RWPE1 (cell line): ENCODE measurements at regions not wholly inside any gene's neighbourhood (a gene's known extent, or its start where the extent isn't known, plus 50 kb on each side); places are given as distances from the start of the nearest gene placed in this dataset.

Source experiments
- CTCF ChIA-PET: fragments of 350-600 bp; sonication (Branson Sonifier 250); formaldehyde crosslinking; extraction: SDS; loops from one replicate; lab custom pipeline; 2021; lab: Yijun Ruan, JAX
- POLR2A ChIA-PET: fragments of 400-600 bp; formaldehyde crosslinking; extraction: SDS; loops from one replicate; lab custom pipeline; 2020; ENCODE audit warnings: antibody characterized with exemption; ENCODE audit not compliant: low non-redundant PET; lab: Yijun Ruan, JAX
- DNase-seq: peaks from one replicate; pipeline ENCODE4 v3.0.0; 2012; ENCODE audit warnings: low spot score
- H3K27ac ChIP-seq: fragments of 450-650 bp; 2 replicates; pipeline ENCODE4 v1.5.1; 2017
- TF ChIP-seq, protein P1 (sequence below): fragments of 450-650 bp; conservative IDR thresholded peaks from 2 replicates; pipeline ENCODE4 v1.5.1; 2017; ENCODE audit warnings: low read depth, mild to moderate bottlenecking

DNA sequence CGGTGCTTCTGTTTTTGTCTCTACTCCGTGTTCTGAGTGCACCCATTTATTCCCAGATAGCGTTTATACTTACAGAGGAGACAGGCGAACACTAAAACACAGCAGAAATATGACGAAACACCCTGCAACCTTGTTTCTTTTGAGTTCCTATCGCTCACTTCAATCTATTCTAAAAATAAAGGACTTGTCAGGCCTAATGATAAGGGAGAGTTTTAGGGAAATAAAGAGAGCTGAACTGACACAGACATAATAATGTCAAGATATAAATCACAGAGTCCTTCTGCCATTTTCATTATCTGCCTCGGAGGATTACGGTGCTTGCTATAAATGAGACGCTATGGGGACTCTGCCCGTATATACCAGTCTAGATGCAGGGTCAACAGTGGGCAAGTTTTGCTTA lies 659.7 kb upstream of the SALL3 start:
- ChIA-PET CTCF (interaction anchor here (0.6 kb wide), 1 partner anchor 379 kb away, joined by 4 read pairs; no protein-coding TSS in a partner anchor), POLR2A (no interaction called here)
- no peak for DNase-seq
- TF ChIP-seq, protein P1, sequence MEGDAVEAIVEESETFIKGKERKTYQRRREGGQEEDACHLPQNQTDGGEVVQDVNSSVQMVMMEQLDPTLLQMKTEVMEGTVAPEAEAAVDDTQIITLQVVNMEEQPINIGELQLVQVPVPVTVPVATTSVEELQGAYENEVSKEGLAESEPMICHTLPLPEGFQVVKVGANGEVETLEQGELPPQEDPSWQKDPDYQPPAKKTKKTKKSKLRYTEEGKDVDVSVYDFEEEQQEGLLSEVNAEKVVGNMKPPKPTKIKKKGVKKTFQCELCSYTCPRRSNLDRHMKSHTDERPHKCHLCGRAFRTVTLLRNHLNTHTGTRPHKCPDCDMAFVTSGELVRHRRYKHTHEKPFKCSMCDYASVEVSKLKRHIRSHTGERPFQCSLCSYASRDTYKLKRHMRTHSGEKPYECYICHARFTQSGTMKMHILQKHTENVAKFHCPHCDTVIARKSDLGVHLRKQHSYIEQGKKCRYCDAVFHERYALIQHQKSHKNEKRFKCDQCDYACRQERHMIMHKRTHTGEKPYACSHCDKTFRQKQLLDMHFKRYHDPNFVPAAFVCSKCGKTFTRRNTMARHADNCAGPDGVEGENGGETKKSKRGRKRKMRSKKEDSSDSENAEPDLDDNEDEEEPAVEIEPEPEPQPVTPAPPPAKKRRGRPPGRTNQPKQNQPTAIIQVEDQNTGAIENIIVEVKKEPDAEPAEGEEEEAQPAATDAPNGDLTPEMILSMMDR = no peak
- no peak overlapping the region for H3K27ac ChIP-seq

DNA sequence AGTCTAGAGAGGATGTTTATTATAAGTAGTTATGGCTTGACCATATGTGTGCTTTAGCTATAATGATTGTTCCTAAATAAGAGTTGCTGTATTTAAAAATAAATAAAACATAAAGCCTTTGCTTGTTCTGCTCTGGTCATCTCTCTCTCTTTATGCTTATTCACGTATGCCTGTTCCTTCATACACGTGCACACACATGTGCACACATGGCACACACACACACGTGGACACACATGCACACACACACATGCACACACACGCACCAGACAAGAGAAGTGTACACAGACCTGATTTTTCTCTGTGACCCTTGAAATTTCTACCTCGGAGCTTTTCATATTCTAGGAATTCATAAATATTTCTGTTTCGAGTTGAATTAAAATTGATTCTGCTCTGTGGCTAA lies 658.2 kb upstream of the SALL3 start:
- POLR2A ChIA-PET = no interaction called here
- TF ChIP-seq, protein P1 = no peak
- H3K27ac ChIP-seq = no peak overlapping the region
- DNase-seq = no peak
- CTCF ChIA-PET = no interaction called here

DNA sequence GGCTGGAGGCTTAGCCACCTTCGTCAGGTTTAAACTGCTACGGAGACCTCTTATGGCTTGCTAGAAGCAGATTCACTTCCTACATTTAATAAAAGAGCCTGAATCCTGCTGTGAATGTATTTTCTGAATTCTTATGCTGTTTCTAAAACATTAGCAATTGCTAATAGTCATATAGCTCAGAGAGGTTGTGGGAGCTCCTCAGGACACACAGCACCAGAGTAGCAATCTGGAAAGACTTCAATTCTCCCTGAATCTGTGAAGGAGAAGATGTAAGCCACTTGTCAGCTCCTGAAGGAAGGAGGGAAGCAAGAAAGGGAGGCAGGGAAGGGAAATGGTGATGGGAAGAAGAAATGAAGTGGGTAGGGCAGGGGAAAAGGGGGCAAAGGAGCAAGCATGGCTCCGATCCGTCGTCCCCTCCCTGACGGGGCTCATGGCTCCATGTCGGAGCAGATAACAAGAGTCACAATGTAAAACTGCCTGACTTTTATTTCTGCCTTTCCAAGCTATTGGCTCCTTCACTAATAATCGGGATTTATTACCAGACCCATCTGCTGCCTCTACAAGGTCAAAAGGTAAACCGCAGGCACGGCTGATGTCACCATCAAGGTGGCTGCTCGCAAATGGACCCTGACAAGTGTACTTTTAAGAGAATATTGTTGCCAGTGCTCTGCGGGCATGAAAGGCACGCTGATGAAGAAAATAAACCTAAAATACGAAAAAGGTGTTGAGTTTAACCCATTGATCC lies 656.0 kb upstream of the SALL3 start:
- TF ChIP-seq, protein P1 = no peak
- no peak overlapping the region for H3K27ac ChIP-seq
- ChIA-PET CTCF (no interaction called here), POLR2A (no interaction called here)
- DNase-seq = no peak

DNA sequence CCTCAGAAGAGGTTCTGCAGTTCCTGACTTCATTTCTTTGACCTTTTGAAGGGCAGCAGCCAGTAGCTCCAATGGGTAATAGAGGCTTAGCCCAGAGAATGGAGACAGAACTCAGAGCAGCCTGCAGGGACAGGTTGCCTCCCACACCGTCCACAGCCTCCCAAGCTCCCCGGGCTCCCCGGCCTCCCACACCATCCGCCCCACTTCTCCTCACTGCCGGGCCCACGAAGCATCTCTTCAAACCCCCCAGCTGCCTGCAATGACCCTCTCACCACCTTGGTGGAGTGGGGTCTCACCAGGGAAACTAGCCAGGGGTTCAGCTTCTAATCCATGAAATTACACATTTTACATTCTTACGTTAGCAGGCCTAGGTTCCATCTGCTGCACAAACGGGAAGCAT lies 652.0 kb upstream of the SALL3 start:
- ChIA-PET POLR2A (no interaction called here), CTCF (no interaction called here)
- TF ChIP-seq, protein P1 = no peak

DNA sequence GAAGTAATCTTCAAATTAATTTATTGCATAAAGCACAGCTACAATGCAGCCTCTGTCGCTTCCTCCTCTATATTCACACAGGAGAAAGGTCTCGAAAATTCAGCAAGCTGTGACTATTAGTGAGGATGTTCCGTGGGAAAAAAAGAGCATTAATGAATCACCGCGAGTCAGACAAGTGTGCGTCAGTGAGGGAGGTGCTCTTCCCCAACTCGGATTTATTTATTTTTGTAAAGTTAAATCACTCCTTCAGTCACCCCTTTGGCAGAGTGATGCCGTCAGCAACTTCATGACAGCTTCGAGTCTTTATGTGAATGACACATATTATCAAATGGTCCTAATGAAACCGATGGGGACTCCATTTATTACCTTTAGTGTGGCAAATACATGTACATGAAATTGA lies 648.9 kb upstream of the SALL3 start:
- no peak overlapping the region for H3K27ac ChIP-seq
- TF ChIP-seq, protein P1 = no peak
- peak; percentile 3 for DNase-seq
- ChIA-PET CTCF (no interaction called here), POLR2A (no interaction called here)

More for the DNA sequence above, 652.0 kb upstream of the SALL3 start:
- no peak overlapping the region for H3K27ac ChIP-seq
- no peak for DNase-seq

DNA sequence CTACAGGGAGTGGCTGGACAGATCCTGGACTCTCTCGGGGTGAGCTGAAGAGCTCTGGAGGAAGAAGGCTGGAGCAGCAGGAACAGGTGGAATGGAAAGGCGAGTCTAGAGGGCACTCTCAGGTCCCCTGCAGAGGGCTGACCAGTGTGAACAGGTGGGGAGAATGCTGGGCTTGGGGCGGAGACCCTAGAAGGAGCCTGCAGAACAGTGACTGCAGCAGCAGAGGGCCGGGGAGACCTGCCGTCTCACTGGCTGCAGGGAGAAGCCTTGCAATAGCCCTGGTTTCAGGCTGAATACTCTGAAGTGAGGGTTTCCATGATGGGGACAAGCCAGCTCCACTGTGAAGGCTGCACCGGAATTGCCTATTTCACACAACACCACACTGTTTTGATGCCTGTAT lies 626.7 kb upstream of the SALL3 start:
- ChIA-PET POLR2A (no interaction called here), CTCF (interaction anchor here (0.7 kb wide), 1 partner anchor 177 kb away, joined by 4 read pairs; no protein-coding TSS in a partner anchor)
- H3K27ac ChIP-seq = no peak overlapping the region
- DNase-seq = no peak
- TF ChIP-seq, protein P1 = no peak
